PC-9 (cell line): ENCODE measurements at regions not wholly inside any gene's neighbourhood (a gene's known extent, or its start where the extent isn't known, plus 50 kb on each side); places are given as distances from the start of the nearest gene placed in this dataset.

Experiments
- EZH2 ChIP-seq: fragments of 200-600 bp; sonication (generic); IDR thresholded peaks from 2 replicates; pipeline ENCODE4 v1.8.0; 2017; ENCODE audit warnings: antibody characterized with exemption, low read depth
- TF ChIP-seq, protein P1 (sequence below): fragments of 200-600 bp; sonication (generic); conservative IDR thresholded peaks from 2 replicates; pipeline ENCODE4 v1.6.1; 2017; ENCODE audit warnings: mixed run types, antibody characterized with exemption, mild to moderate bottlenecking, moderate library complexity

DNA sequence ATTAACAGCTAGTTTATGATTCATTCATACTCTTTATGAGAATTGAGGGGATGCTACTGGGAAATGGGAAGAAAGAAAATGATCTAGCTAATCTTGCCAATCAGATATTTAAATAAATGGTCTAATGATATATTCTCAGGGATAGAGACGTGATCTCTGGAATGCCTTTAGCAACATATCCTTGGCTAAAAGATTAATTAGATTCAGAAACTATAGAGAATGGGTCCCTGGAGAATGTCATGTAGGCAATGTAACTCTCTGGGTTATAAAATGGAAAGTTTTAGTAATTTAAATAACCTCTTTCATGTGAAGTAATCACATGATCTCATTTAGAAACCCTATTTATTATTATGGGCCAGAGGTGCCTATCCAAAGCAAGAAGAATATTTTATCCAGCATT is 771.0 kb upstream of the CDH2 start:
- TF ChIP-seq, protein P1, sequence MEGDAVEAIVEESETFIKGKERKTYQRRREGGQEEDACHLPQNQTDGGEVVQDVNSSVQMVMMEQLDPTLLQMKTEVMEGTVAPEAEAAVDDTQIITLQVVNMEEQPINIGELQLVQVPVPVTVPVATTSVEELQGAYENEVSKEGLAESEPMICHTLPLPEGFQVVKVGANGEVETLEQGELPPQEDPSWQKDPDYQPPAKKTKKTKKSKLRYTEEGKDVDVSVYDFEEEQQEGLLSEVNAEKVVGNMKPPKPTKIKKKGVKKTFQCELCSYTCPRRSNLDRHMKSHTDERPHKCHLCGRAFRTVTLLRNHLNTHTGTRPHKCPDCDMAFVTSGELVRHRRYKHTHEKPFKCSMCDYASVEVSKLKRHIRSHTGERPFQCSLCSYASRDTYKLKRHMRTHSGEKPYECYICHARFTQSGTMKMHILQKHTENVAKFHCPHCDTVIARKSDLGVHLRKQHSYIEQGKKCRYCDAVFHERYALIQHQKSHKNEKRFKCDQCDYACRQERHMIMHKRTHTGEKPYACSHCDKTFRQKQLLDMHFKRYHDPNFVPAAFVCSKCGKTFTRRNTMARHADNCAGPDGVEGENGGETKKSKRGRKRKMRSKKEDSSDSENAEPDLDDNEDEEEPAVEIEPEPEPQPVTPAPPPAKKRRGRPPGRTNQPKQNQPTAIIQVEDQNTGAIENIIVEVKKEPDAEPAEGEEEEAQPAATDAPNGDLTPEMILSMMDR = no peak
- no peak for TF ChIP-seq EZH2
